ENCODE measurements at regions not wholly inside any gene's neighbourhood (a gene's known extent, or its start where the extent isn't known, plus 50 kb on each side); places are given as distances from the start of the nearest gene placed in this dataset.

GRCh38 chr13:105047676-105048295, 1487.7 kb downstream of the EFNB2 start:
- no peaks in the 10 kb centered on the region for H3K27me3 ChIP-seq (ENCODE audit: control insufficient read depth, insufficient read depth, low read length)
- H3K4me3 ChIP-seq (ENCODE audit: low read depth, low read length), result no peak overlapping the region
- TF ChIP-seq, protein P1, sequence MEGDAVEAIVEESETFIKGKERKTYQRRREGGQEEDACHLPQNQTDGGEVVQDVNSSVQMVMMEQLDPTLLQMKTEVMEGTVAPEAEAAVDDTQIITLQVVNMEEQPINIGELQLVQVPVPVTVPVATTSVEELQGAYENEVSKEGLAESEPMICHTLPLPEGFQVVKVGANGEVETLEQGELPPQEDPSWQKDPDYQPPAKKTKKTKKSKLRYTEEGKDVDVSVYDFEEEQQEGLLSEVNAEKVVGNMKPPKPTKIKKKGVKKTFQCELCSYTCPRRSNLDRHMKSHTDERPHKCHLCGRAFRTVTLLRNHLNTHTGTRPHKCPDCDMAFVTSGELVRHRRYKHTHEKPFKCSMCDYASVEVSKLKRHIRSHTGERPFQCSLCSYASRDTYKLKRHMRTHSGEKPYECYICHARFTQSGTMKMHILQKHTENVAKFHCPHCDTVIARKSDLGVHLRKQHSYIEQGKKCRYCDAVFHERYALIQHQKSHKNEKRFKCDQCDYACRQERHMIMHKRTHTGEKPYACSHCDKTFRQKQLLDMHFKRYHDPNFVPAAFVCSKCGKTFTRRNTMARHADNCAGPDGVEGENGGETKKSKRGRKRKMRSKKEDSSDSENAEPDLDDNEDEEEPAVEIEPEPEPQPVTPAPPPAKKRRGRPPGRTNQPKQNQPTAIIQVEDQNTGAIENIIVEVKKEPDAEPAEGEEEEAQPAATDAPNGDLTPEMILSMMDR (IDR thresholded peaks at IDR 0.05; ENCODE audit: insufficient read depth, low read length, severe bottlenecking), result no peak
- FAIRE-seq (no peak), DNase-seq (ENCODE audit: low read depth) (peak; percentile 25)
- H3K36me3 ChIP-seq (ENCODE audit: control insufficient read depth, insufficient read depth, low read length), result no peaks in the 10 kb centered on the region

DNA sequence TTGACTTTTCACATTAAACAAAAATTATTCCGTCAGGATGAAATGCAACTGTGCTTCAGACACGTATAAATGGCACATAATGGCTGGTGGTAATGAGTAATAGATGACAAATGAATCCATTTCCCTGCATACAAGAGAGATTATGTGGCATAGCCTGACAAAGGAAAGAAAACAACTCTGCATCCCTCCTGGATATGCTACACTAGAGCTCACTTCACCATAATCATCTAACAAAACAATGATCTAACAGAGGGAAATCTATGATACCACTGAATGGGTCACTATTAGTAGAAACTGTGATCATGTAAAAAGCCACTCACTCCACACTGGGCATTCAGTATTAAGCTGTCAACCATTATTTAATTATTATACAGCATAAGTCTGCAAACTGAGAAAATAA, 1498.4 kb downstream of the EFNB2 start:
- TF ChIP-seq, protein P1 (IDR thresholded peaks at IDR 0.05; ENCODE audit: insufficient read depth, low read length, severe bottlenecking), result no peak
- FAIRE-seq, result no peak
- peak; percentile 32 for DNase-seq (ENCODE audit: low read depth)
- Histone ChIP-seq H3K4me3 (ENCODE audit: low read depth, low read length) (no peak overlapping the region), H3K27me3 (ENCODE audit: control insufficient read depth, insufficient read depth, low read length) (no peaks in the 10 kb centered on the region), H3K36me3 (ENCODE audit: control insufficient read depth, insufficient read depth, low read length) (no peaks in the 10 kb centered on the region)

- no peaks in the 10 kb centered on the region for H3K36me3 ChIP-seq (ENCODE audit: control insufficient read depth, insufficient read depth, low read length)
- H3K4me3 ChIP-seq (ENCODE audit: low read depth, low read length), result no peak overlapping the region
- no peak for DNase-seq (ENCODE audit: low read depth)
- TF ChIP-seq, protein P1 (IDR thresholded peaks at IDR 0.05; ENCODE audit: insufficient read depth, low read length, severe bottlenecking), result no peak
- no peaks in the 10 kb centered on the region for H3K27me3 ChIP-seq (ENCODE audit: control insufficient read depth, insufficient read depth, low read length)
- no peak for FAIRE-seq
Observed at GRCh38 chr13:105035092-105035491, 1500.4 kb downstream of the EFNB2 start.

- peak; percentile 83 for FAIRE-seq
- Histone ChIP-seq H3K27me3 (ENCODE audit: control insufficient read depth, insufficient read depth, low read length) (no peaks in the 10 kb centered on the region), H3K4me3 (ENCODE audit: low read depth, low read length) (no peak overlapping the region), H3K36me3 (ENCODE audit: control insufficient read depth, insufficient read depth, low read length) (no peaks in the 10 kb centered on the region)
- TF ChIP-seq, protein P1 (IDR thresholded peaks at IDR 0.05; ENCODE audit: insufficient read depth, low read length, severe bottlenecking), result no peak
- DNase-seq (ENCODE audit: low read depth), result no peak
Observed at GRCh38 chr13:105033999-105034398, 1501.5 kb downstream of the EFNB2 start.

- Histone ChIP-seq H3K36me3 (ENCODE audit: control insufficient read depth, insufficient read depth, low read length) (no peaks in the 10 kb centered on the region), H3K27me3 (ENCODE audit: control insufficient read depth, insufficient read depth, low read length) (no peaks in the 10 kb centered on the region), H3K4me3 (ENCODE audit: low read depth, low read length) (no peak overlapping the region)
- DNase-seq (ENCODE audit: low read depth) (no peak), FAIRE-seq (no peak)
- TF ChIP-seq, protein P1 (IDR thresholded peaks at IDR 0.05; ENCODE audit: insufficient read depth, low read length, severe bottlenecking), result no peak
Observed at GRCh38 chr13:105031306-105031705, 1504.2 kb downstream of the EFNB2 start.

DNA sequence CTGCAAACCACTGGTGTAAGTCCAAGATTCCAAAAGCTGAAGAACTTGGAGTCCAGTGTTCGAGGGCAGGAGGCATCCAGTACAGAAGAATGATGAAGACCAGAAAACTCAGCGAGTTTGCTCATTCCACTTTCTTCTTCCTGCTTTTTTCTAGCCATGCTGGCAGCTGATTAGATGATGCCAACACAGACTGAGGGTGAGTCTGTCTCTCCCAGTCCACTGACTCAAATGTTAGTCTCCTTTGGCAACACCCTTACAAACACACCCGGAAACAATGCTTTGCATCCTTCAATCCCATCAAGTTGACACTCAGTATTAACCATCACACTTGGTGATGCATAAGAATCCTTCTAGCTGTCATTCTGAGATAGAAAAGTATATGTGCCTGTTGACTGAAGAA, 1504.6 kb downstream of the EFNB2 start:
- Histone ChIP-seq H3K36me3 (ENCODE audit: control insufficient read depth, insufficient read depth, low read length) (no peaks in the 10 kb centered on the region), H3K4me3 (ENCODE audit: low read depth, low read length) (no peak overlapping the region), H3K27me3 (ENCODE audit: control insufficient read depth, insufficient read depth, low read length) (no peaks in the 10 kb centered on the region)
- TF ChIP-seq, protein P1 (IDR thresholded peaks at IDR 0.05; ENCODE audit: insufficient read depth, low read length, severe bottlenecking), result no peak
- no peak for DNase-seq (ENCODE audit: low read depth)
- no peak for FAIRE-seq
